Activated CD8-positive, alpha-beta T cell treated with anti-CD3 and anti-CD28 coated beads, Interleukin-2, amount 10 ng/mL, durations not matched to agents 7 days and 5 days (primary cell): ENCODE measurements at regions not wholly inside any gene's neighbourhood (a gene's known extent, or its start where the extent isn't known, plus 50 kb on each side); places are given as distances from the start of the nearest gene placed in this dataset.
"Not testable (repeated sequence)": the region's sequence is repeated elsewhere in the genome, so short reads cannot be mapped to it uniquely, and the experiment has no call there.

Experiments
- ATAC-seq: fragments of 150-1000 bp; cut with Tn5 transposase; one replicate; pipeline ENCODE4 v1.10.0; 2021; ENCODE audit warnings: moderate library complexity
- CTCF ChIA-PET: fragments of 350-600 bp; sonication (Branson Sonifier 250); formaldehyde crosslinking; loops from one replicate; lab custom pipeline; 2021; ENCODE audit warnings: antibody characterized with exemption; lab: Charles Lee
- POLR2A ChIA-PET: fragments of 350-600 bp; sonication (Branson Sonifier 250); formaldehyde crosslinking; loops from one replicate; lab custom pipeline; 2021; ENCODE audit warnings: antibody characterized with exemption; lab: Charles Lee
- DNase-seq: peaks from one replicate; pipeline ENCODE4 v3.0.0-alpha.2; 2020
- H3K27ac Mint-ChIP-seq: one replicate; pipeline ENCODE4 v1.8.0; 2021; ENCODE audit warnings: mild to moderate bottlenecking, mixed read lengths
- H3K27me3 Mint-ChIP-seq: one replicate; pipeline ENCODE4 v1.8.0; 2021; ENCODE audit warnings: low read depth, mixed read lengths
- H3K36me3 Mint-ChIP-seq: one replicate; pipeline ENCODE4 v1.8.0; 2021; ENCODE audit warnings: low read depth, mixed read lengths
- H3K4me1 Mint-ChIP-seq: one replicate; pipeline ENCODE4 v1.8.0; 2021; ENCODE audit warnings: low read depth, mixed read lengths
- H3K4me3 Mint-ChIP-seq: one replicate; pipeline ENCODE4 v1.8.0; 2021; ENCODE audit warnings: mild to moderate bottlenecking, mixed read lengths
- H3K9me3 Mint-ChIP-seq: one replicate; pipeline ENCODE4 v1.8.0; 2022; ENCODE audit warnings: mixed read lengths; ENCODE audit not compliant: insufficient read depth

- no peaks in the 10 kb centered on the region for H3K36me3 Mint-ChIP-seq
- H3K27me3 Mint-ChIP-seq: no peaks in the 10 kb centered on the region
- H3K9me3 Mint-ChIP-seq: no peaks in the 10 kb centered on the region
- DNase-seq (no peak), ATAC-seq (no peak)
- H3K27ac Mint-ChIP-seq: no peak overlapping the region
- ChIA-PET POLR2A (no interaction called here), CTCF (no interaction called here)
- peaks cover 2% of the 10 kb centered on the region for H3K4me1 Mint-ChIP-seq
- H3K4me3 Mint-ChIP-seq: no peak overlapping the region
Measured at GRCh38 chr18:10095356-10095755, 181.5 kb downstream of the VAPA start.

- Mint-ChIP-seq H3K4me3 (no peak overlapping the region), H3K4me1 (no peaks in the 10 kb centered on the region), H3K36me3 (no peaks in the 10 kb centered on the region), H3K9me3 (no peaks in the 10 kb centered on the region), H3K27me3 (peaks cover 3% of the 10 kb centered on the region), H3K27ac (no peak overlapping the region)
- ChIA-PET CTCF (no interaction called here), POLR2A (no interaction called here)
- DNase-seq (no peak), ATAC-seq (no peak)
Measured at GRCh38 chr18:10099539-10100140, 185.8 kb downstream of the VAPA start.

DNA sequence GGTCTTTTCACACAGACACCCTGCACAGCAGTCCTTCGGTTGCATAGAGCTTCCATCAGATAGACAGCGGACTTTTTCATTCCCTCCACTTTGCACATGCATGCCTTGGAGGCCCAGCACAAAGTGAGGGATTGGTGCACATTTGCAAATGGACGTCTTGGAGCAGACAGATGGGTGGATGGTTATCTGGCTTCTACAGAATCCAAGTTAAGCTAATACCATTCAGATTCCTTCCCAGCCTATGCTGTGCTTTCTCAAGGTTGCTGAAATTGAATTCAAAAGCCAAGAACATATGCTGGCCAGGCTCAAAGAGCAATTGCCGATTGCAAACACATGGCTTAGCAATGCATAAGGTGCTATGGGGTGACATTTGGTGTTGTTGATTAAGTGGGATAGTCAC lies 186.4 kb downstream of the VAPA start:
- H3K4me1 Mint-ChIP-seq: no peaks in the 10 kb centered on the region
- POLR2A ChIA-PET: no interaction called here
- no peaks in the 10 kb centered on the region for H3K9me3 Mint-ChIP-seq
- ATAC-seq: no peak
- H3K27me3 Mint-ChIP-seq: peaks cover 6% of the 10 kb centered on the region
- no peak for DNase-seq
- H3K4me3 Mint-ChIP-seq: no peak overlapping the region
- CTCF ChIA-PET: no interaction called here
- no peak overlapping the region for H3K27ac Mint-ChIP-seq
- H3K36me3 Mint-ChIP-seq: no peaks in the 10 kb centered on the region

DNA sequence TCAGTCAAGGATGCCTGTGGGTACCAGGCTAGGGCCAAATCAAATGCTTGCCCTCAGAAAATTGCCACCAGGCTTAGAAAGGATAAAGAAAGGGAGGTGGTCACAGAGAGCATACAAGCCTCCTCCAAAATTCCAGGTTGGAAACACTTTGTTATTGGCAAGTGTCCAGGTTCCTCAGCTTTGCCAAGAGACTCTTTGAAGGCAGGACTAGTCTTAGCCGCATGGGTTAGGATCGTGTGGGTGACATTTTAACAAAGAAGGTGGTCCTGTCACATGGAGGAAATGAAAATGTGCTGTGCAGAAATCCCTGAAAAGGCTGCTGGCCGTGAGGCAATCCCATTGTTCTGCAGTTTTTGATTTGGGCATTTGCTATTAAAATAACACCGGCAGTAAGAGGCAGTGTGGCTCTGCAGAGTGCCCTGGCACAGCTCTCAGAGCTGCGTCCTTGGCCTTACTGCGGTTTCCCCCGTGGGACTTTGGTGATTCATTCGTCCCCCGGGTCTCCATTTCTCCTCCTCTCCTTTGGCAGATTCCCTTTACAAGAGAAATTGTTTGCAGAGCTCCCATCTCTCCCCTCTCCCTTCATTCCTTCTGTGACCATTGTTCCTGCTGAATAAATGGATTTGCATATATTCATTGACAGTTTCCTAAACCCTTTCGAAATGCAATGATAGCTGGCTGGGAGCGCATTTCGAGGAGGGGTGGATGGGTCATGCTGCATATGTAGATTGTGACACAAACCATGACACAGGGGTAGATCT lies 187.3 kb downstream of the VAPA start:
- Mint-ChIP-seq H3K27ac (no peak overlapping the region), H3K9me3 (no peaks in the 10 kb centered on the region), H3K36me3 (no peaks in the 10 kb centered on the region), H3K4me1 (no peaks in the 10 kb centered on the region), H3K4me3 (no peak overlapping the region), H3K27me3 (peaks cover 6% of the 10 kb centered on the region)
- DNase-seq: no peak
- ChIA-PET CTCF (no interaction called here), POLR2A (no interaction called here)
- no peak for ATAC-seq

GRCh38 chr18:10101729-10102128 lies 187.9 kb downstream of the VAPA start:
- DNase-seq (no peak), ATAC-seq (no peak)
- ChIA-PET POLR2A (no interaction called here), CTCF (no interaction called here)
- no peak overlapping the region for H3K4me3 Mint-ChIP-seq
- H3K9me3 Mint-ChIP-seq: no peaks in the 10 kb centered on the region
- H3K4me1 Mint-ChIP-seq: no peaks in the 10 kb centered on the region
- H3K36me3 Mint-ChIP-seq: no peaks in the 10 kb centered on the region
- peaks cover 6% of the 10 kb centered on the region for H3K27me3 Mint-ChIP-seq
- H3K27ac Mint-ChIP-seq: no peak overlapping the region

DNA sequence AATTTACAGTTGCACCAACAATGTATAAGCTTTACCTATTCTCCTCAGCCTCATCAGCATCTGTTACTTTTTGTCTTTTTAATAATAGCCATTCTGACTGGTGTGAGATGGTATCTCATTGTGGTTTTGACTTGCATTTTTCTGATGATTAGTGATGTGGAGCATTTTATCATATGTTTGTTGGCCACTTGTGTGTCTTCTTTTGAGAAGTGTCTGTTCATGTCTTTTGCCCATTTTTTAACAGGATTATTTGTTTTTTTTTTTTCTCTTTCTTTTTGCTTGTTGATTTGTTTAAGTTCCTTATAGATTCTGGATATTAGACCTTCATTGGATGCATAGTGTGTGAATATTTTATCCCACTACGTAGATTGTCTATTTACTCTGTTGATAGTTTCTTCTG lies 191.3 kb downstream of the VAPA start:
- POLR2A ChIA-PET, H3K4me3 Mint-ChIP-seq, CTCF ChIA-PET, H3K36me3 Mint-ChIP-seq, ATAC-seq, H3K9me3 Mint-ChIP-seq, DNase-seq, H3K27ac Mint-ChIP-seq, H3K4me1 Mint-ChIP-seq, H3K27me3 Mint-ChIP-seq: not testable (repeated sequence)

- peaks cover 2% of the 10 kb centered on the region for H3K27me3 Mint-ChIP-seq
- H3K27ac Mint-ChIP-seq: no peak overlapping the region
- no peaks in the 10 kb centered on the region for H3K4me1 Mint-ChIP-seq
- ATAC-seq (no peak), DNase-seq (no peak)
- no peaks in the 10 kb centered on the region for H3K9me3 Mint-ChIP-seq
- no peak overlapping the region for H3K4me3 Mint-ChIP-seq
- POLR2A ChIA-PET: no interaction called here
- CTCF ChIA-PET: no interaction called here
- no peaks in the 10 kb centered on the region for H3K36me3 Mint-ChIP-seq
Measured at GRCh38 chr18:10111191-10111590, 197.4 kb downstream of the VAPA start.

DNA sequence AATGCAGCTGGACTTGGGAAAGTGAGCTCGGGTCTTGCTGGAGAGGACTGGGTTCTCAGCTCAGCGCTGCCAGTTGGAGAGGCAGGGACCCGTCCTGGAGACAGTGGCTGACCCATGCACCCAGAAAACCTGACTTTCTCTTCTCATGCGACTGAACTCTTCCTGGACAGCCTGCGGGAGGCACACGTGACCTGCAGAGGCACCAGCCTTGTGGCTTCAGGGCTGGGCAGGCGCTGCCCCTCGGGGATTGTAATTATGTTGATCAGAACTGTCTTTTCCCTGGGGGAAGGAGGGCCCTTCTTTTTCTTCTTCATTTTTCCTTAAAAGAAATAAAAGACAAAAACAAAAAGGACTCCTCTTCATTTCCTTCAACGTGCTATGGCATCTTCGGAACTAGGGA lies 198.1 kb downstream of the VAPA start:
- no peaks in the 10 kb centered on the region for H3K36me3 Mint-ChIP-seq
- no peak for DNase-seq

GRCh38 chr18:10113121-10114022 lies 199.6 kb downstream of the VAPA start:
- DNase-seq: no peak
- Mint-ChIP-seq H3K4me3 (no peak overlapping the region), H3K36me3 (no peaks in the 10 kb centered on the region), H3K27ac (no peak overlapping the region), H3K27me3 (peaks cover 3% of the 10 kb centered on the region), H3K9me3 (no peaks in the 10 kb centered on the region), H3K4me1 (no peaks in the 10 kb centered on the region)
- CTCF ChIA-PET: no interaction called here
- POLR2A ChIA-PET: no interaction called here
- no peak for ATAC-seq

More for the DNA sequence above, 198.1 kb downstream of the VAPA start:
- CTCF ChIA-PET: no interaction called here
- no peaks in the 10 kb centered on the region for H3K9me3 Mint-ChIP-seq
- H3K27ac Mint-ChIP-seq: no peak overlapping the region
- no peak overlapping the region for H3K4me3 Mint-ChIP-seq
- ATAC-seq: no peak
- no peaks in the 10 kb centered on the region for H3K4me1 Mint-ChIP-seq
- H3K27me3 Mint-ChIP-seq: peaks cover 4% of the 10 kb centered on the region
- POLR2A ChIA-PET: no interaction called here

DNA sequence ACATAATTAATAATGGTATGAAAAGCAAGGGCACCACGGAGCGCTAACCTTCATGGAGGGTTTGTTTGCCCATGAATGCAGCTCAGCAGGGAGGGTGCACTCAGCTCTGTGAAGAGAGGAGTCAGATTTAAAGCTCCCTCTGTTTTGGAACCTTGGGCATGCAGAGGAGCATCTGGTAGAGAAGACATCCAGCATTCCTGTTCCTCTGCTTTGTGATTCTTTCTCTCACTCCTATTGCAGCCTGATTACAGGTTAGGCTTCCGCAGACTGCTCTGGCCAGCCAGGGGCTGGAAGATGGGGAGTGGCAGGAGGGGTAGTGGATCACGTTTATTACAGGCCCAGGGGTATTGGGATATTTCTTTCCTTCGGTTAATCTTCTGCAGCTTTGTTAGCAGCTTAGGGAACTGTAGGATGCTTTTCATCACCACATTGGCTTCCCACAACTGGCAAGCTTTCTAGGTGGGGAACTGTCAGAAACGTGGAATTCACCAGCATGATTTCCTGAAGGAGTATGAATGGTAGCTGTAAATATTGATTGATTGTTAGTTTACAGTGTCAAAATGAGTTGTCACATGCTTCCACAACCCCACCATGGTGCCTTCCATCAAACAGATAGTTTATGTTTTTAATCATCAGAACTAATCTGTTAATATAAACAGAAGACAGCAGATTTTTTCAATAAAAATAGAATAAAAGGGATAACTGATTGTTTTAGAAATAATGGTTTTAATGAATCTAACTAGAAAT lies 201.1 kb downstream of the VAPA start:
- Mint-ChIP-seq H3K27me3 (peaks cover 3% of the 10 kb centered on the region), H3K4me1 (no peaks in the 10 kb centered on the region), H3K9me3 (no peaks in the 10 kb centered on the region), H3K36me3 (no peaks in the 10 kb centered on the region), H3K27ac (no peak overlapping the region), H3K4me3 (no peak overlapping the region)
- CTCF ChIA-PET: no interaction called here
- no peak for DNase-seq
- POLR2A ChIA-PET: no interaction called here
- no peak for ATAC-seq

- Mint-ChIP-seq H3K36me3 (no peaks in the 10 kb centered on the region), H3K9me3 (no peaks in the 10 kb centered on the region), H3K27ac (no peak overlapping the region), H3K4me1 (no peaks in the 10 kb centered on the region), H3K27me3 (peaks cover 3% of the 10 kb centered on the region), H3K4me3 (no peak overlapping the region)
- ChIA-PET POLR2A (no interaction called here), CTCF (no interaction called here)
- DNase-seq (no peak), ATAC-seq (no peak)
Measured at GRCh38 chr18:10116574-10116973, 202.8 kb downstream of the VAPA start.
